Vagina (tissue), 2 donors: ENCODE measurements at regions not wholly inside any gene's neighbourhood (a gene's known extent, or its start where the extent isn't known, plus 50 kb on each side); places are given as distances from the start of the nearest gene placed in this dataset.

Experiments used
- POLR2A ChIP-seq, 2 donors: fragments of 450-650 bp; IDR thresholded peaks; one replicate each; pipeline ENCODE4 v1.6.1; 2017; ENCODE audit warnings: antibody characterized with exemption in 2 of 2, mild to moderate bottlenecking in 2 of 2, moderate library complexity in 2 of 2
- TF ChIP-seq, protein P1 (sequence below), 3 experiments: fragments of 450-650 bp in 2 of 3; fragments of 200-600 bp in 1 of 3; sonication (generic) in 1 of 3; IDR thresholded peaks; one replicate each; pipeline ENCODE4 v1.5.1; 2017 to 2019; ENCODE audit warnings: antibody characterized with exemption in 3 of 3, mild to moderate bottlenecking in 2 of 3, moderate library complexity in 2 of 3

DNA sequence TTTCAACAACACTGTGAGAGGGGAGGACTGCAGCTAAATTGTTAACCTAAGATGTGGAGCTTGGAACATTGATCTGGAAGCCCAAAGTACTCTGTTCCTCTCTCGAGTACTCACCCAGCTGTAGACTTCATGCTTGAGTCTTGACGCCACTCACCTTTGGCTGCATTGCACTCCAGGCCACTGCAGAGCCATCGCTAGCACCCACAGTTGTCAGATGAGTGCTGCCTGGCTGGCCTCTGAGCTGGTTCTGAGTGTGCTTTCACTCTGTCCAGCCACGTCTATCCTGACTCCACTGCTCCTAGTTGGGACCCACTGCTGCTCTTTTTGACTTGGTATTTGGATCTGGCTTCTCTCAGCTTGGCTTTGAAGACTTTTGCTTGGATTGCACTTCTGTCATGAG, 552.1 kb downstream of the DCDC2C start:
- TF ChIP-seq, protein P1, sequence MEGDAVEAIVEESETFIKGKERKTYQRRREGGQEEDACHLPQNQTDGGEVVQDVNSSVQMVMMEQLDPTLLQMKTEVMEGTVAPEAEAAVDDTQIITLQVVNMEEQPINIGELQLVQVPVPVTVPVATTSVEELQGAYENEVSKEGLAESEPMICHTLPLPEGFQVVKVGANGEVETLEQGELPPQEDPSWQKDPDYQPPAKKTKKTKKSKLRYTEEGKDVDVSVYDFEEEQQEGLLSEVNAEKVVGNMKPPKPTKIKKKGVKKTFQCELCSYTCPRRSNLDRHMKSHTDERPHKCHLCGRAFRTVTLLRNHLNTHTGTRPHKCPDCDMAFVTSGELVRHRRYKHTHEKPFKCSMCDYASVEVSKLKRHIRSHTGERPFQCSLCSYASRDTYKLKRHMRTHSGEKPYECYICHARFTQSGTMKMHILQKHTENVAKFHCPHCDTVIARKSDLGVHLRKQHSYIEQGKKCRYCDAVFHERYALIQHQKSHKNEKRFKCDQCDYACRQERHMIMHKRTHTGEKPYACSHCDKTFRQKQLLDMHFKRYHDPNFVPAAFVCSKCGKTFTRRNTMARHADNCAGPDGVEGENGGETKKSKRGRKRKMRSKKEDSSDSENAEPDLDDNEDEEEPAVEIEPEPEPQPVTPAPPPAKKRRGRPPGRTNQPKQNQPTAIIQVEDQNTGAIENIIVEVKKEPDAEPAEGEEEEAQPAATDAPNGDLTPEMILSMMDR (IDR thresholded peaks at IDR 0.05) = no peak
- no peak for TF ChIP-seq POLR2A (IDR thresholded peaks at IDR 0.05)
